ENCODE measurements at regions not wholly inside any gene's neighbourhood (a gene's known extent, or its start where the extent isn't known, plus 50 kb on each side); places are given as distances from the start of the nearest gene placed in this dataset.

GRCh38 chr6:95740157-95740556 is 162.8 kb downstream of the MANEA start:
- no peaks in the 10 kb centered on the region for H3K36me3 ChIP-seq (ENCODE audit: control insufficient read depth, insufficient read depth, low read length)
- BruUV-seq (replicated peaks), result no TSS peak
- no peak overlapping the region for H3K4me2 ChIP-seq (ENCODE audit: insufficient read depth, low read length)
- H3K27ac ChIP-seq (ENCODE audit: extremely low read depth, low read depth, low read length), result no peak overlapping the region
- no peak for TF ChIP-seq ZNF431 (CRISPR knock-in tag; IDR thresholded peaks at IDR 0.05)
- TF ChIP-seq, protein P1, sequence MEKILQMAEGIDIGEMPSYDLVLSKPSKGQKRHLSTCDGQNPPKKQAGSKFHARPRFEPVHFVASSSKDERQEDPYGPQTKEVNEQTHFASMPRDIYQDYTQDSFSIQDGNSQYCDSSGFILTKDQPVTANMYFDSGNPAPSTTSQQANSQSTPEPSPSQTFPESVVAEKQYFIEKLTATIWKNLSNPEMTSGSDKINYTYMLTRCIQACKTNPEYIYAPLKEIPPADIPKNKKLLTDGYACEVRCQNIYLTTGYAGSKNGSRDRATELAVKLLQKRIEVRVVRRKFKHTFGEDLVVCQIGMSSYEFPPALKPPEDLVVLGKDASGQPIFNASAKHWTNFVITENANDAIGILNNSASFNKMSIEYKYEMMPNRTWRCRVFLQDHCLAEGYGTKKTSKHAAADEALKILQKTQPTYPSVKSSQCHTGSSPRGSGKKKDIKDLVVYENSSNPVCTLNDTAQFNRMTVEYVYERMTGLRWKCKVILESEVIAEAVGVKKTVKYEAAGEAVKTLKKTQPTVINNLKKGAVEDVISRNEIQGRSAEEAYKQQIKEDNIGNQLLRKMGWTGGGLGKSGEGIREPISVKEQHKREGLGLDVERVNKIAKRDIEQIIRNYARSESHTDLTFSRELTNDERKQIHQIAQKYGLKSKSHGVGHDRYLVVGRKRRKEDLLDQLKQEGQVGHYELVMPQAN (IDR thresholded peaks at IDR 0.05; ENCODE audit: borderline replicate concordance), result no peak
- no peak for TF ChIP-seq ZZZ3 (IDR thresholded peaks at IDR 0.05)
- no peak for TF ChIP-seq MXD1 (CRISPR knock-in tag; IDR thresholded peaks at IDR 0.05; ENCODE audit: borderline replicate concordance, poor library complexity, severe bottlenecking)
- no peak for TF ChIP-seq BRD4 (IDR thresholded peaks at IDR 0.05)
- no peak for TF ChIP-seq MED1 (CRISPR knock-in tag; IDR thresholded peaks at IDR 0.05; ENCODE audit: borderline replicate concordance)
- no peak for TF ChIP-seq ZKSCAN3 (CRISPR knock-in tag; IDR thresholded peaks at IDR 0.05)
- no peak for TF ChIP-seq SETDB1 (IDR thresholded peaks at IDR 0.05; ENCODE audit: low read length)
- no peak for TF ChIP-seq NFATC3 (IDR thresholded peaks at IDR 0.05)
- TF ChIP-seq TCF3 (CRISPR knock-in tag; IDR thresholded peaks at IDR 0.05), result no peak
- no peak for TF ChIP-seq SNIP1 (IDR thresholded peaks at IDR 0.05; ENCODE audit: low read depth)
- no peak for TF ChIP-seq CAMTA2 (CRISPR knock-in tag; conservative IDR thresholded peaks at IDR 0.05)
- no peak for TF ChIP-seq FOXO4 (CRISPR knock-in tag; IDR thresholded peaks at IDR 0.05)
- TF ChIP-seq ZNF717 (CRISPR knock-in tag; IDR thresholded peaks at IDR 0.05), result no peak
- TF ChIP-seq, protein P2, sequence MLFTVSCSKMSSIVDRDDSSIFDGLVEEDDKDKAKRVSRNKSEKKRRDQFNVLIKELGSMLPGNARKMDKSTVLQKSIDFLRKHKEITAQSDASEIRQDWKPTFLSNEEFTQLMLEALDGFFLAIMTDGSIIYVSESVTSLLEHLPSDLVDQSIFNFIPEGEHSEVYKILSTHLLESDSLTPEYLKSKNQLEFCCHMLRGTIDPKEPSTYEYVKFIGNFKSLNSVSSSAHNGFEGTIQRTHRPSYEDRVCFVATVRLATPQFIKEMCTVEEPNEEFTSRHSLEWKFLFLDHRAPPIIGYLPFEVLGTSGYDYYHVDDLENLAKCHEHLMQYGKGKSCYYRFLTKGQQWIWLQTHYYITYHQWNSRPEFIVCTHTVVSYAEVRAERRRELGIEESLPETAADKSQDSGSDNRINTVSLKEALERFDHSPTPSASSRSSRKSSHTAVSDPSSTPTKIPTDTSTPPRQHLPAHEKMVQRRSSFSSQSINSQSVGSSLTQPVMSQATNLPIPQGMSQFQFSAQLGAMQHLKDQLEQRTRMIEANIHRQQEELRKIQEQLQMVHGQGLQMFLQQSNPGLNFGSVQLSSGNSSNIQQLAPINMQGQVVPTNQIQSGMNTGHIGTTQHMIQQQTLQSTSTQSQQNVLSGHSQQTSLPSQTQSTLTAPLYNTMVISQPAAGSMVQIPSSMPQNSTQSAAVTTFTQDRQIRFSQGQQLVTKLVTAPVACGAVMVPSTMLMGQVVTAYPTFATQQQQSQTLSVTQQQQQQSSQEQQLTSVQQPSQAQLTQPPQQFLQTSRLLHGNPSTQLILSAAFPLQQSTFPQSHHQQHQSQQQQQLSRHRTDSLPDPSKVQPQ (CRISPR knock-in tag; IDR thresholded peaks at IDR 0.05; ENCODE audit: borderline replicate concordance), result no peak
- no peaks in the 10 kb centered on the region for H3K4me1 ChIP-seq (replicated peaks in 1 of 2; ENCODE audit: control insufficient read depth in 2 of 2, insufficient read depth in 2 of 2, low read length in 2 of 2)
- H3K9me1 ChIP-seq (ENCODE audit: control insufficient read depth, insufficient read depth, low read length), result no peaks in the 10 kb centered on the region
- H4K20me1 ChIP-seq (replicated peaks; ENCODE audit: control insufficient read depth, insufficient read depth, low read length), result no peaks in the 10 kb centered on the region
- H3K27me3 ChIP-seq (ENCODE audit: control insufficient read depth in 2 of 2, insufficient read depth in 2 of 2, low read length in 2 of 2), result no peaks in the 10 kb centered on the region
- FAIRE-seq, result no peak
- DNase-seq (ENCODE audit: extremely low read depth in 1 of 4, low spot score in 3 of 4), result no peak
- POLR2A ChIA-PET, result no interaction called here
- no peak for ATAC-seq
- H3K9me3 ChIP-seq (replicated peaks; ENCODE audit: control insufficient read depth, insufficient read depth, low read depth, low read length), result no peaks in the 10 kb centered on the region
- no peak overlapping the region for H3K9ac ChIP-seq (ENCODE audit: insufficient read depth in 1 of 2, low read depth in 2 of 2, low read length in 2 of 2)
- no peak overlapping the region for H2AFZ ChIP-seq (ENCODE audit: low read depth, low read length)
- 0% methylated on average over 1 of the region's 1 CpG for WGBS (ENCODE audit: insufficient coverage, low coverage, missing lambda C conversion rate)
- intact Hi-C loops (cut with micrococcal nuclease), result no loop called here
- in situ Hi-C loops (cut with MboI), result no loop called here
- H3K79me2 ChIP-seq (ENCODE audit: control insufficient read depth, insufficient read depth, low read length), result no peaks in the 10 kb centered on the region
- CTCF ChIA-PET (ENCODE audit: low intra/inter-chr PET ratio), result no interaction called here
- no peak overlapping the region for H3K4me3 ChIP-seq
